SK-N-SH (cell line): ENCODE measurements at regions not wholly inside any gene's neighbourhood (a gene's known extent, or its start where the extent isn't known, plus 50 kb on each side); places are given as distances from the start of the nearest gene placed in this dataset.

ENCODE experiments used
- CTCF ChIA-PET: fragments of 300-600, 350-600 bp; formaldehyde crosslinking; extraction: SDS; loops from one replicate; lab custom pipeline; 2021; lab: Yijun Ruan, JAX
- POLR2A ChIA-PET: fragments of 350-600 bp; sonication (Branson Sonifier 250); formaldehyde crosslinking; extraction: SDS; loops from one replicate; lab custom pipeline; 2020; ENCODE audit warnings: antibody characterized with exemption, inconsistent platforms; lab: Yijun Ruan, JAX
- DNase-seq: peaks from one replicate; pipeline ENCODE4 v3.0.0; 2012
- H2AFZ ChIP-seq: fragments of 200-600 bp; sonication (generic); 2 replicates; pipeline ENCODE4 v1.8.1; 2016; ENCODE audit warnings: antibody characterized with exemption, mild to moderate bottlenecking, low read depth
- H3F3A ChIP-seq: fragments of 200-600 bp; sonication (generic); replicated peaks from 2 replicates; pipeline ENCODE3; 2016; ENCODE audit warnings: antibody characterized with exemption, mild to moderate bottlenecking; ENCODE audit not compliant: insufficient read depth
- H3K27ac ChIP-seq, 2 experiments: fragments of 200-500 bp in 1 of 2; fragments of 200-600 bp in 1 of 2; sonication (Bioruptor generic) in 1 of 2; sonication (generic), shearing (Covaris generic) in 1 of 2; 2 replicates each; pipeline versions ENCODE4 v1.5.1 to v1.6.1; 2014 to 2016; ENCODE audit warnings: low read depth in 2 of 2, inconsistent platforms in 1 of 2, low read length in 1 of 2, mild to moderate bottlenecking in 1 of 2, mixed read lengths in 1 of 2
- H3K27me3 ChIP-seq: fragments of 200-600 bp; sonication (generic), shearing (Covaris generic); 2 replicates; pipeline ENCODE4 v1.6.1; 2016; ENCODE audit warnings: mixed run types; ENCODE audit not compliant: insufficient read depth
- H3K36me3 ChIP-seq, 2 experiments: fragments of 200-500 bp in 1 of 2; fragments of 200-600 bp in 1 of 2; sonication (Bioruptor generic) in 1 of 2; sonication (generic) in 1 of 2; replicated peaks in 1 of 2; 2 replicates each; pipeline versions ENCODE3 to v1.5.1; 2014 to 2016; ENCODE audit warnings: low read length in 1 of 2, mild to moderate bottlenecking in 1 of 2; ENCODE audit not compliant: insufficient read depth in 2 of 2, control insufficient read depth in 1 of 2
- H3K4me1 ChIP-seq, 2 experiments: fragments of 200-500 bp in 1 of 2; fragments of 200-600 bp in 1 of 2; sonication (Bioruptor generic) in 1 of 2; sonication (generic), shearing (Covaris generic) in 1 of 2; 2 replicates each; pipeline versions ENCODE4 v1.5.1 to v1.6.1; 2014 to 2016; ENCODE audit warnings: low read depth in 1 of 2, low read length in 1 of 2, mixed run types in 1 of 2; ENCODE audit not compliant: insufficient read depth in 2 of 2, control insufficient read depth in 1 of 2
- H3K4me2 ChIP-seq: fragments of 200-600 bp; sonication (generic), shearing (Covaris generic); 2 replicates; pipeline ENCODE4 v1.6.1; 2017; ENCODE audit warnings: mixed run types
- H3K4me3 ChIP-seq, 2 experiments: fragments of 200-500 bp in 1 of 2; fragments of 200-600 bp in 1 of 2; sonication (Bioruptor generic) in 1 of 2; sonication (generic), shearing (Covaris generic) in 1 of 2; 2 replicates each; pipeline versions ENCODE4 v1.5.1 to v1.8.1; 2014 to 2016; ENCODE audit warnings: low read depth in 2 of 2, inconsistent platforms in 1 of 2, low read length in 1 of 2, mild to moderate bottlenecking in 1 of 2, mixed read lengths in 1 of 2, moderate library complexity in 1 of 2
- H3K79me2 ChIP-seq: fragments of 200-600 bp; sonication (generic); 2 replicates; pipeline ENCODE4 v1.8.1; 2017; ENCODE audit warnings: mild to moderate bottlenecking; ENCODE audit not compliant: insufficient read depth
- H3K9ac ChIP-seq: fragments of 200-600 bp; sonication (generic); 2 replicates; pipeline ENCODE4 v1.6.1; 2017; ENCODE audit warnings: mixed run types
- H3K9me2 ChIP-seq: fragments of 200-600 bp; sonication (generic); 2 replicates; pipeline ENCODE4 v1.6.1; 2017; ENCODE audit warnings: mixed run types
- H3K9me3 ChIP-seq: fragments of 200-600 bp; sonication (generic); 2 replicates; pipeline ENCODE4 v1.6.1; 2017; ENCODE audit warnings: mixed run types, mild to moderate bottlenecking, moderate library complexity
- H4K20me1 ChIP-seq: fragments of 200-600 bp; sonication (generic); 2 replicates; pipeline ENCODE4 v1.6.1; 2017; ENCODE audit warnings: mild to moderate bottlenecking, mixed run types; ENCODE audit not compliant: insufficient read depth
- EP300 ChIP-seq, 2 experiments: IDR thresholded peaks; 2 replicates each; pipeline versions ENCODE4 v1.4.0 to v1.6.1; 2012; ENCODE audit warnings: borderline replicate concordance in 1 of 2, low read depth in 1 of 2, low read length in 1 of 2
- GABPA ChIP-seq: IDR thresholded peaks from 2 replicates; pipeline ENCODE4 v1.4.0; 2012; ENCODE audit warnings: low read depth, mild to moderate bottlenecking
- JUND ChIP-seq: IDR thresholded peaks from 2 replicates; pipeline ENCODE4 v1.4.0; 2012
- MAX ChIP-seq: IDR thresholded peaks from 2 replicates; pipeline ENCODE4 v1.4.0; 2012; ENCODE audit warnings: low read depth
- MEF2A ChIP-seq: IDR thresholded peaks from 2 replicates; pipeline ENCODE4 v1.4.0; 2012; ENCODE audit warnings: low read depth, borderline replicate concordance
- MXI1 ChIP-seq: IDR thresholded peaks from 2 replicates; pipeline ENCODE4 v1.6.1; 2012; ENCODE audit warnings: mild to moderate bottlenecking, low read depth, low read length, improper control_type of control experiment
- NFIC ChIP-seq: IDR thresholded peaks from 2 replicates; pipeline ENCODE4 v1.4.0; 2012; ENCODE audit warnings: borderline replicate concordance
- REST ChIP-seq: IDR thresholded peaks from 2 replicates; pipeline ENCODE4 v1.6.1; 2012; ENCODE audit warnings: mild to moderate bottlenecking, low read depth, low read length, moderate library complexity
- RFX5 ChIP-seq: IDR thresholded peaks from 2 replicates; pipeline ENCODE4 v1.6.1; 2012; ENCODE audit warnings: mild to moderate bottlenecking, improper control_type of control experiment, low read length
- RXRA ChIP-seq: IDR thresholded peaks from 2 replicates; pipeline ENCODE4 v1.4.0; 2012; ENCODE audit warnings: low read depth, mild to moderate bottlenecking, borderline replicate concordance
- SMC3 ChIP-seq: IDR thresholded peaks from 2 replicates; pipeline ENCODE4 v1.6.1; 2012; ENCODE audit warnings: low read depth, low read length, improper control_type of control experiment
- TEAD4 ChIP-seq: IDR thresholded peaks from 2 replicates; pipeline ENCODE4 v1.4.0; 2012; ENCODE audit warnings: mild to moderate bottlenecking, borderline replicate concordance; ENCODE audit not compliant: insufficient read depth
- USF2 ChIP-seq: fragments of 150-350 bp; IDR thresholded peaks from 2 replicates; pipeline ENCODE4 v1.6.1; 2017; ENCODE audit warnings: antibody characterized with exemption, low read length, low read depth, borderline replicate concordance
- YY1 ChIP-seq: IDR thresholded peaks from 2 replicates; pipeline ENCODE4 v1.4.0; 2012; ENCODE audit warnings: low read depth, mild to moderate bottlenecking
- ZBTB33 ChIP-seq: IDR thresholded peaks from 2 replicates; pipeline ENCODE4 v1.4.0; 2012; ENCODE audit warnings: low read depth, borderline replicate concordance
- WGBS: methylation state at CpG from one replicate; pipeline ENCODE4 v1.1.6; 2017; ENCODE audit warnings: low lambda C conversion rate; 5-methylcytosine and 5-hydroxymethylcytosine counted together

GRCh38 chr9:106305428-106306133 lies 557.4 kb upstream of the ZNF462 start:
- H3K36me3 ChIP-seq, result no peaks in the 10 kb centered on the region
- H3K27ac ChIP-seq, result no peak overlapping the region
- no peaks in the 10 kb centered on the region for H3K9me2 ChIP-seq
- no peaks in the 10 kb centered on the region for H3K4me1 ChIP-seq
- no peak overlapping the region for H3K9ac ChIP-seq
- no peaks in the 10 kb centered on the region for H3F3A ChIP-seq
- no peak overlapping the region for H3K4me2 ChIP-seq
- no peak overlapping the region for H2AFZ ChIP-seq
- POLR2A ChIA-PET, result no interaction called here
- CTCF ChIA-PET, result no interaction called here
- H3K9me3 ChIP-seq, result no peaks in the 10 kb centered on the region
- H4K20me1 ChIP-seq, result no peaks in the 10 kb centered on the region
- H3K4me3 ChIP-seq, result no peak overlapping the region
- TF ChIP-seq JUND (no peak), RXRA (no peak), MAX (no peak), EP300 (IDR thresholded peaks at IDR 0.05; ENCODE audit: borderline replicate concordance in 1 of 2, low read depth in 1 of 2, low read length in 1 of 2) (no peak), TEAD4 (no peak), NFIC (no peak), REST (no peak), YY1 (no peak), GABPA (no peak), MXI1 (no peak), ZBTB33 (no peak), MEF2A (no peak), SMC3 (no peak), RFX5 (no peak), USF2 (no peak)
- WGBS, result 23% methylated on average over 1 of the region's 1 CpG
- H3K79me2 ChIP-seq, result no peaks in the 10 kb centered on the region
- H3K27me3 ChIP-seq, result no peaks in the 10 kb centered on the region
- DNase-seq, result no peak
